Hepatocyte (in vitro differentiated cells): ENCODE measurements at regions not wholly inside any gene's neighbourhood (a gene's known extent, or its start where the extent isn't known, plus 50 kb on each side); places are given as distances from the start of the nearest gene placed in this dataset.

Experiments
- DNase-seq: peaks from one replicate; pipeline ENCODE4 v3.0.0-alpha.2; 2016; ENCODE audit warnings: low spot score
- H2AFZ ChIP-seq: fragments of 200-600 bp; sonication (generic); 2 replicates; pipeline ENCODE4 v1.6.0; 2016; ENCODE audit warnings: antibody characterized with exemption, mild to moderate bottlenecking
- H3K27ac ChIP-seq: fragments of 200-600 bp; sonication (generic); 2 replicates; pipeline ENCODE4 v1.5.1; 2016; ENCODE audit warnings: mild to moderate bottlenecking
- H3K27me3 ChIP-seq: fragments of 200-600 bp; sonication (generic); 2 replicates; pipeline ENCODE4 v1.6.1; 2016
- H3K36me3 ChIP-seq: fragments of 200-600 bp; sonication (generic); replicated peaks from 2 replicates; pipeline ENCODE4 v1.5.1; 2016; ENCODE audit warnings: low read depth; ENCODE audit not compliant: insufficient read depth
- H3K4me1 ChIP-seq: fragments of 200-600 bp; sonication (generic); 2 replicates; pipeline ENCODE4 v1.5.1; 2016; ENCODE audit warnings: mild to moderate bottlenecking, moderate library complexity; ENCODE audit not compliant: insufficient read depth
- H3K4me2 ChIP-seq: fragments of 200-600 bp; sonication (generic); 2 replicates; pipeline ENCODE4 v1.6.0; 2016
- H3K4me3 ChIP-seq: fragments of 200-600 bp; sonication (generic); 2 replicates; pipeline ENCODE4 v1.5.1; 2016; ENCODE audit warnings: mild to moderate bottlenecking
- H3K79me2 ChIP-seq: fragments of 200-600 bp; sonication (generic); 2 replicates; pipeline ENCODE4 v1.6.0; 2017; ENCODE audit warnings: mild to moderate bottlenecking
- H3K9me2 ChIP-seq: fragments of 200-600 bp; sonication (generic); replicated peaks from 2 replicates; pipeline ENCODE4 v1.6.0; 2017; ENCODE audit warnings: mild to moderate bottlenecking; ENCODE audit not compliant: insufficient read depth
- H3K9me3 ChIP-seq: fragments of 200-600 bp; sonication (generic); 2 replicates; pipeline ENCODE4 v1.5.1; 2016; ENCODE audit warnings: low read depth, mild to moderate bottlenecking
- H4K20me1 ChIP-seq: fragments of 200-600 bp; sonication (generic); 2 replicates; pipeline ENCODE4 v1.6.0; 2016; ENCODE audit warnings: mild to moderate bottlenecking; ENCODE audit not compliant: insufficient read depth, poor library complexity, severe bottlenecking
- EZH2 ChIP-seq: fragments of 200-600 bp; sonication (generic); IDR thresholded peaks from 2 replicates; pipeline ENCODE4 v1.6.1; 2016; ENCODE audit warnings: antibody characterized with exemption, mild to moderate bottlenecking, borderline replicate concordance
- EZH2phosphoT487 ChIP-seq: fragments of 200-600 bp; sonication (generic); IDR thresholded peaks from one replicate; pipeline ENCODE4 v1.6.1; 2018; ENCODE audit warnings: antibody characterized with exemption, mild to moderate bottlenecking, low read depth, moderate library complexity; ENCODE audit not compliant: unreplicated experiment, severe bottlenecking
- WGBS: methylation state at CpG from one replicate; pipeline ENCODE4 v1.1.6; 2016; ENCODE audit warnings: low lambda C conversion rate; ENCODE audit errors: missing lambda C conversion rate; 5-methylcytosine and 5-hydroxymethylcytosine counted together
- TF ChIP-seq, protein P1 (sequence below): fragments of 200-600 bp; sonication (generic); IDR thresholded peaks from 2 replicates; pipeline ENCODE4 v1.5.1; 2016; ENCODE audit warnings: antibody characterized with exemption, mild to moderate bottlenecking; ENCODE audit not compliant: poor library complexity

- Histone ChIP-seq H3K9me3 (no peaks in the 10 kb centered on the region), H3K27me3 (no peaks in the 10 kb centered on the region), H3K27ac (no peak overlapping the region), H3K4me1 (peaks cover 6% of the 10 kb centered on the region), H3K36me3 (no peaks in the 10 kb centered on the region), H3K79me2 (no peaks in the 10 kb centered on the region), H2AFZ (no peak overlapping the region), H4K20me1 (no peaks in the 10 kb centered on the region), H3K4me2 (no peak overlapping the region), H3K9me2 (no peaks in the 10 kb centered on the region), H3K4me3 (no peak overlapping the region)
- 77% methylated on average over 3 of the region's 3 CpGs for WGBS
- DNase-seq = no peak
- TF ChIP-seq, protein P1, sequence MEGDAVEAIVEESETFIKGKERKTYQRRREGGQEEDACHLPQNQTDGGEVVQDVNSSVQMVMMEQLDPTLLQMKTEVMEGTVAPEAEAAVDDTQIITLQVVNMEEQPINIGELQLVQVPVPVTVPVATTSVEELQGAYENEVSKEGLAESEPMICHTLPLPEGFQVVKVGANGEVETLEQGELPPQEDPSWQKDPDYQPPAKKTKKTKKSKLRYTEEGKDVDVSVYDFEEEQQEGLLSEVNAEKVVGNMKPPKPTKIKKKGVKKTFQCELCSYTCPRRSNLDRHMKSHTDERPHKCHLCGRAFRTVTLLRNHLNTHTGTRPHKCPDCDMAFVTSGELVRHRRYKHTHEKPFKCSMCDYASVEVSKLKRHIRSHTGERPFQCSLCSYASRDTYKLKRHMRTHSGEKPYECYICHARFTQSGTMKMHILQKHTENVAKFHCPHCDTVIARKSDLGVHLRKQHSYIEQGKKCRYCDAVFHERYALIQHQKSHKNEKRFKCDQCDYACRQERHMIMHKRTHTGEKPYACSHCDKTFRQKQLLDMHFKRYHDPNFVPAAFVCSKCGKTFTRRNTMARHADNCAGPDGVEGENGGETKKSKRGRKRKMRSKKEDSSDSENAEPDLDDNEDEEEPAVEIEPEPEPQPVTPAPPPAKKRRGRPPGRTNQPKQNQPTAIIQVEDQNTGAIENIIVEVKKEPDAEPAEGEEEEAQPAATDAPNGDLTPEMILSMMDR = no peak
- no peak for TF ChIP-seq EZH2phosphoT487
- no peak for TF ChIP-seq EZH2
Measured at GRCh38 chr6:15874821-15875220, 212.0 kb upstream of the DTNBP1 start.

DNA sequence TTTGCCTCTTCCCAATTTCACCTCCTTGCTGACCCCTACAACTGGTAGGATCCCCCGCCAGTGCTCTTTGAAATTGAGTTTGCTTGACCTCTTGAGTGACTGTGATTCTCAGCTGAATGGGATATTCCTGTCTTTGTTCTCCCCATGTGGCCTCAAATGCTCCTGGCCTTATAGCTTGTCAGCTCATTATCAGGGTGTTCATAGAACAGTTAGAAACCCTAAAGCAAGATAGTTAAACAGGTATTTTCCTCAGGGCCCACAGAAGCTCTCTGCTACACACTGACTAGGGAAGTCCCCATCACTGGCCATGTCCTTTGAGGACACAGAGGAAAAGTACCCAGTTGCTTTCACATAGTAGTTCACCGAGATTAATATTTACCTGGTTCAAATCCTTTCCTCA, 211.5 kb upstream of the DTNBP1 start:
- peaks cover 2% of the 10 kb centered on the region for H3K4me1 ChIP-seq
- H3K9me2 ChIP-seq = no peaks in the 10 kb centered on the region
- H3K4me3 ChIP-seq = no peak overlapping the region
- H3K27me3 ChIP-seq = no peaks in the 10 kb centered on the region
- no peaks in the 10 kb centered on the region for H3K36me3 ChIP-seq
- no peak for DNase-seq
- H4K20me1 ChIP-seq = no peaks in the 10 kb centered on the region
- no peak overlapping the region for H3K27ac ChIP-seq
- H3K4me2 ChIP-seq = no peak overlapping the region
- no peaks in the 10 kb centered on the region for H3K79me2 ChIP-seq
- H3K9me3 ChIP-seq = no peaks in the 10 kb centered on the region
- 82% methylated on average over 2 of the region's 2 CpGs for WGBS
- no peak for TF ChIP-seq EZH2
- no peak for TF ChIP-seq EZH2phosphoT487
- TF ChIP-seq, protein P1 = no peak
- no peak overlapping the region for H2AFZ ChIP-seq

DNA sequence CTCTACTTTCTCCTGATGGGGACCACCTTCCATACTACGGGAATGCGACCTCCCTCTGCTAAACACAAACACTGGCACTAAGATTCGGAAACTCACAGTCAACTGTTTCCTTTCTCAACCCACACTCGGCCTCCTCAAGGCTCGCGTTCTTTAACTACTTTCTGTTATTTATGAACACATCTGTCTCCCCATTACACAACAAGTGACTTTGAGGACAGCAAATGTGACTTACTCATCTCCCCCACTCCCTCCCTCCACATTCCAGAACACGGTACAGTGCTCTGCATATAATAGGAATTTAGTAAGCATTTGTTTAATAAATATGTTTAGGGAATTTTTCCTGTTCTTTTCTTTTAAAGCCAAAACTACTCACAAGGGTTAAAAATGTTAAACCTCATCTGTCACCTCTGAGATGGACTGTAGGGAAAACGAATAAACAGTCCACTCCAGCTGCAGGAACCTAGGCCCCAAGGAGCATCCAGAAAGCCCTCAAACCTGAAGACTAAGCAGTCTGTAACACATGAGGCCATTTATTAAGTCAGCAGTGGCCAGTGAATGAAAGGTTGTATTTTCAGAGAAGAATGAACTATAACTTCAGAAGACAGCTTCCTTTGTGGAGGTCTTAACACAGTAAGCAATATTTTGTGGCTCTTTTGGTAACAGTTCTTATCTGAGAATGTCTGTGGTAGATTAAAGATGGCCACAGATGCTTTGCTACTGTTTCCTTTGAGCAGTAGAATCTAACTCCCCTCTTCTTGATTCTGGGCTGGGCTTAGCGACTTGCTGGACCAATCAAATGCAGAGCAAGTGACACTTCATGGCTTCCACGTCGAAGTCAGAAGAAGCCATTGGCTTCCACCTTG, 209.6 kb upstream of the DTNBP1 start:
- Histone ChIP-seq H3K4me2 (no peak overlapping the region), H3K4me3 (no peak overlapping the region), H4K20me1 (no peaks in the 10 kb centered on the region), H3K4me1 (no peaks in the 10 kb centered on the region), H3K79me2 (no peaks in the 10 kb centered on the region), H2AFZ (no peak overlapping the region), H3K27me3 (no peaks in the 10 kb centered on the region), H3K27ac (peak overlapping the region; percentile 6), H3K9me2 (no peaks in the 10 kb centered on the region), H3K9me3 (no peaks in the 10 kb centered on the region), H3K36me3 (no peaks in the 10 kb centered on the region)
- TF ChIP-seq, protein P1 = no peak
- TF ChIP-seq EZH2phosphoT487 (no peak), EZH2 (no peak)
- no peak for DNase-seq
- WGBS = 77% methylated on average over 11 of the region's 11 CpGs
